ENCODE measurements at regions not wholly inside any gene's neighbourhood (a gene's known extent, or its start where the extent isn't known, plus 50 kb on each side); places are given as distances from the start of the nearest gene placed in this dataset.

DNA sequence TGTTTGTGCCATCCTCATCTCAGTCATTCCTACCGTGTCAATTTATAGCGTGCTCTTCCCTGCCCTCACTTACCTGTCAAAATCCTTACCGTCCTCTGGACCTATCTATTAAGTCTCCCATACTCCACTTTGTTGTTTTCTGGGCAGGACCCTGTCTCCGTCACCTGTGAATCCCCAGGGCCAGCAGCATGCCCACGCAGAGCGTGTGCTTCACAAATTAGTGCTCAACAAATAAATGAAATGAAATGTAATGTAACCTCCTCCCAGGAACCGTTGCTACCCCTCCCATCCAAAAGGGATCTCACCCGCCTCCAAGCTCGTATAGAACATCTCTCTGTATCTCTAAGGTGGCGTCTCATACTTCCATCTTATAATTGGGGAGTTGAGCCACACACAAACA is 589.9 kb upstream of the MGMT start:
- DNase-seq (ENCODE audit: low read depth) = no peak

DNA sequence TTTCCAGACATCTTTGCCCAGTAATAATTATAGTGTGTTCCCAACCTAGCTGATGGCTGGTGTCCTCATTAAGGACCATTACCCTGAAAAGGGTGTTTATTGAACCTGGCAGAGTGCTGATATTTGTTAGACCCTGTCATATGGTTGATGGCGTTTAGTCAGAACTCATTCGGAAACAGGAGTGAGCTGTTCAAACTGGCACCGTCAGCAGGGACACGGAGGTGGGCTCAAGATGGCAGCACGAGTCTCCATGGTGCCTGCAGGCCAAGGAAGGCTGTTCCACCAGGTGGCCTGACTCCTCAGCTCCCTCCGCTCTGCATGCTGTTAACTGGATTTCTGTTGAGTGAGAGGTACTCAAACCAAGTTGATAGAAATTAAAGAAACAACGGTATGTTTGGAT is 589.1 kb upstream of the MGMT start:
- DNase-seq (ENCODE audit: low read depth) = no peak

DNA sequence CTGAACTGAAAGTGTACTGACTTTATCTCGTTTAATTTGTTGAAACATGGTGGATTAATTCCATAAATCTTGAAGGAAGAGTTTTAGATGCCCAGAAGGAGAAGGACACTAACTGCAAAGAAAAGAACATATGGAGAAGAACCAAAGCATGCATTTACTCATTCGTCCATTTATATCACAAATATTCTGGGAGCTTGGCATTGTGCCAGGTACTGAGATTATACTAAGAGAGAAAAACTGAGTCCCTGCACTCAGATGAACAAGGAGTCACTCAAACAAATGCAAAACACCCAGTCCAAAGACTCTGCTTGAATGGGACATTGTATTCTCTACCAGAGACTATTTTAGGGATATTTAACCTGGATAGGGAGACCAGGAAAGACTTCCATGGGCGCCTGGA is 588.0 kb upstream of the MGMT start:
- no peak for DNase-seq (ENCODE audit: low read depth)

DNA sequence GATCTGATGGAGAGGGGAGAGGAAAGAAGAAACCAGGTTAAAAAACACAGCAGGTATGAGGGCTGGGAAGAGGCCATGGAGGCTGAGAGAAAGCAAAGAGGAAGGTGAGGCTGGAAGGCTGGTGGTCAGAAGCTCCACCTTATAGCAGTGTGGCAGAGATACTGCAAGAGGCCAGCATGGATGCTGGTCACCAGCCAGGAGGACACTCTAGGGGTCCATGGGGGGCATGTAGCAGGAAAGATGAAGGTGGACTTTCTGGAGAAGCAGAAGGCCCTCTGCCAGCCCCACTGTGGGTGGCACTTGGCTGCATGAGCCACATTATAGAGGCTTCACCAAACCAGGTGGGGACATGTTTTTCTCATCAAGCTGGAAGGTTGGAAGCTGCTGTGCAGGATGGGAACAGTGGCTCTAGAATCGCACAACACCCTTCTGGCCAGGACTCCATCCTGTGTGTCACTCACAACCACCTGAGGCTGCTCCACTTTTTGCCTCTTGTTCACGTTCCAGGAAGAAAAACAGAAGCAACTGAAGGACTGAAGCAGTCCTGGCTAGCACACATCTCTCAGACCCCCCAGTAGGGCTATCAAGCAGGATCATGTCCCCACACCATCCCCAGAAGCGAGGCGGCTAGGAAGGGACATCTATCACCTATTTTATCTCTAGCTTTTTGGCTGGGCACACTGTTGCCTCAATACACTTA is 587.5 kb upstream of the MGMT start:
- DNase-seq (ENCODE audit: low read depth) = no peak

DNA sequence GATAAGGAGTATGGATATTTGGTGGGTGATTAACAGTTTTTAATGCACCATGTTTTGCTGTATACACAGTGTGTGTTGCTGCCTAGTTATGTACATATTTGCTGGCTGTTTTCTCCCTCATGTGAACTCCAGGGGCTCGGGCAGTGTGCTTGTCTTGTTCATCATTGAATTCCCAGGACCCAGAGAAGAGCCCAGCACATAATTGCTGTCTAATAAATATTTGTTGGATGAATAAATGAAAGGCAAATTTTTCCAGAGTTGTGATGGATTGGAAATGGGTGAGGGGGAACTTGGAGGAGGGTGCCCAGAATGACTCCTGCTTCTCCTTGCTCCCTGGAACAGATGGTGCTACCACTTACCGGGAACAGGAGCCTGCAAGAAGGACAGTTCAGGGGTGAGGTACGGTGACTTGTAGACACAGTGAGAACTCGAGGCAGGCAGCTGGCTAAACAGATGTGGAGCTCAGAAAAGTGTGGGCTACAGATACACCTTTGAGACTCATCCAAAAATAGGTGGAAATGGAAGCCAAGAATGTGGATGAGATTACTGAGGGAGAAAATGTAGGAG is 586.8 kb upstream of the MGMT start:
- DNase-seq (ENCODE audit: low read depth) = no peak

DNA sequence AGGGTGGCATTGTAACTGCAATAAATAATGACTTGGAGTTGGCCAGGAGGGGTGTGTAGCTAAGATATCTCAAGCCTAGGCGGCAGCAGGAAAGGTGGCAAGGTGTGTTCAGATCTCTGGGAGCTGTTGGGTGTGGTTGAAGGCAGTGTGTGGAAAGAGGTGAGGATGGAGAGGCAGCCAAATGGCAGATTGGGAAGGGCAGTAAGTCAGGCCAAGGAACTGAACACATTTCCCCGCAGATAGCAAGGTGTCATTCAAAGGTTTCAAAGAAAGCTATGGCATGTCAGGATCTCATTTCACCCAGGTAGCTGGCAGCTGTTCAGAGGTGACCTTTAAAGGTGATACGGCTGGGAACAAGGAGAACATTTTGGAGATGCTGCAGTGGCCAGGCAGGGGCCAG is 586.0 kb upstream of the MGMT start:
- DNase-seq (ENCODE audit: low read depth) = no peak

DNA sequence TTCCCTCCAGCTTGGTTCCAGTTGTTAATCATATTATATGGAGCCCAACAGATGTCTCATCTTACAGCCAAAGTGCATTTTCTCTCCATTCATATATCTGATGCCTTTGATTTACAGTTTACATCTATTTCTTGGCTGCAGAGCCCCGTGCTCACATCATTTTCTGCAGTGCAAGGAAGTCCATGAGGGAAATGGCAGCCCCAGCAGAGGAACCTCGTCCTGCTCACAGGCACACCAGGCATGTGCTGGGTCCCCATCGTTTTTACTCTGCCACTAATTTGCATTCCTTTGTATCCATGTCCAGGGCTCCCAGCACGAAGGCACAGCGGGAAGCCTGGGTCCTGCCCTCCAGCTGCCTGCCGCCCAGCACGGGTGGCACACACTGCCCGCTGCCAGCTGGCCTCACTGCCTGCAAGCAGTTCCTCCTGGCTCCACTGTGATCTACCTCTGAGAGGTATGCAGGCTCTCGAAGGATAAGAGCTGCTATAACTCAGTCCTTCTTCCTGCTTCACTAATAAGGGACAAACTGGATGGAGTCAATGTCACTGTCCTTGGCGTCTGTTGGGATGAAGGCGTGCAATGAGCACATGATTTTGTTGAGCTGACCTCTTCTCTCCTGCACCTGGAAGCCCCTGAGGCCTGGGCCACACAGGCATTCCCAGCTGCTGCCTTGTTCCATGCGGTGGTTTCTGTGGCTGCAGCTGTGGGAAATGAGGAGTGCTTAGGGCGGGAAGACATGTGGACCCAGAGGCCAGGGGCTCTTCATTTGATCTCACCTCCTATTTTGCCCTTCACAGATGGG is 583.6 kb upstream of the MGMT start:
- no peak for DNase-seq (ENCODE audit: low read depth)

DNA sequence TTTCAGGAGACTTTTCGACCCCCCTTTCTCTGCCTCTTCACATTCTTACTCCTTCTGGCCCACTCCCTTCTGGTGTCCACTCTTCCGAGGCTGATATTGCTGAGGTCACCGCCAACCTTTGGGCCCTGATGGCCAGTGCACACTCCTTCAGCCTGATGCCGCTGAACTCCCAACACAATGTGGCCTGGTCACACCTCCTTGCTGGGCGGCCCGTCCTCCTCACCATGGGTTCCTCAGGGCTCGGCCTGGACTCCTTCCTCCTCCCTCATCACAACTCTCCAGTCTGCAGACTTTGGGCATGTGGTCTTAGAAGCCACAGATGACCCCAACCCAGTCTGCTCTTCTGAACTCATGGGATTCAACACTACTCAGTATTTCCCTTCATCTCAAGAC is 583.0 kb upstream of the MGMT start:
- no peak for DNase-seq (ENCODE audit: low read depth)

DNA sequence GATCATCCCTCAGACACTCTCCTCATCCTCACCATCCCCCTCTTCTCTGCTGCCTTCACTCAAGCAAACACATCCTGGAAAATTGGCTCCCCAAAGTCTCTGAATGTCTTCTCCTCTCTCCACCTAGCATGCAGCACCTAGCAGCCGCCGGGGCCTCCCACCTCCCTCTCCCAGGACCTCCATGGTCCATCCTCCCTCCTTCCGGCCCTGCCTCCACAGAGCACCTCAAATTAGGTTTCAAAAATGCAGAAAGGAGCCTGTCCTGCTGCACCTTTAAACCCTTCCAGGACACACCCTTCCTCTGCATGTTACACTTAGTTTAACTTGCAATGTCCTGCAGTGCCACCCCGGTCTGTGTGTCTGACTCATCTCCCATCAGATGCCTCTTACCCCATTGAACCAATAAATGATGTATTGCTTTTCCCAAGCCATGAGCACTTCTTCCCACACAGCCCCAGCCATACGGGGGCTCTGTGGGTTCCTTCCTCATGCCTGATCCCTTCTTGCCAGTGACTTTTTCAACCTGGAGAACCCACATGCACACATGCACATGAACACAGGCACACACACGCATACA is 582.5 kb upstream of the MGMT start:
- DNase-seq (ENCODE audit: low read depth) = no peak

DNA sequence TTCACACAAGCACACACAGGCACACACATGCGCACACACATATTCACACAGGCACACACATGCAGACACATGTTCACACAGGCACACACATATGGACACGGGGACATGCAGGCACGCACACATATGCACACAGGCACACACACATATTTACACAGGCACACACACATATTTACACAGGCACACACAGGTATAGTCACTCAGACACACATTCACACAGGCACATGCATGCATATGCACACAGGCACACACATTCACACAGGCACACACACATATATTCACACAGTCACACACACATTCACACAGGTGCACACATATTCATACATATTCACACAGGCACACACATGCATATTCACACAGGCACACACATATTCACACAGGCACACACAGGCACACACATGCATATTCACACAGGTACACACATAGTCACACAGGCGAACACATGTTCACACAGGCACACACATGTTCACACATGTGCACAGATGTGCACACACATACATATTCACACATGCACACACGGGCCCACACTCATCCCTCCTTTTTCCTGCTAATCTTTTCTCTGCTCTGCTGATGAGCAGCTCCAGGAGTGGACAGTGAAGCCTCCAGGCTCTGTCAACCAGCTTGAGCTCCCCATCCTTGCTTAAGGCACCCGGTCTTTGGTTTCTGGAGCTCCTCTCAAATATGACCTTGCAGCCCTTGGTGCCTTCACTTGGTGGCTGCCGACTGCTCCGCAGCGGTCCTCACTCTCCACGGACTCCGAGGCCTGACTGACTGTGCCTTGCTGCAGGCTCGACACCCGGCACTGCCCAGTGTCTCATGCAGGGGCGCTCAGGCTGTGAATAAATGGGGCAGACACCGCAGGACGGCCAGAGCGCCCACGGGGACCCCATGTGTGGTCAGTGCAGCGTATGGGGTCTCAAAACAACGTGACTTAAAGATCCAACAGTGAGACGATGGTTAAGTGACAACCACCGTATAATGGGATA is 581.2 kb upstream of the MGMT start:
- DNase-seq (ENCODE audit: low read depth) = no peak

DNA sequence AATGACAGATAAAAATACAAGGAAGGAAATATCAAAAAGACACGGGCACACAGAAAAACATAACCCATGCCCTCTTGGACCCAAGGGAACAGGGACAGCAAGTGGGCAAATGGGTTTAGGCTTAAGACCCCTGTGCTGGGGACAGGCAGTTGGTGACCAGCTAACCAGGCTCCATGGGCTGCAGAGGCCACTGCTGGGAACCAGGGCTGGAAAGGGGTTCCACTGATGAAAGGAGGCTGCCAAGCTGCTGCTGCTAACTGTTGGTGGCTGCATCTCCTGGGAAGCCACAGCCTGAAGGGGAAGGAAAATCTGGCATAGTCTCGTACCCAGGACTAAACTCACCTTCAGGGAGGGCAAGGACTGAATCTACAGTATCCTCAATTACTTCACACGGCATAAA is 579.2 kb upstream of the MGMT start:
- DNase-seq (ENCODE audit: low read depth) = no peak

DNA sequence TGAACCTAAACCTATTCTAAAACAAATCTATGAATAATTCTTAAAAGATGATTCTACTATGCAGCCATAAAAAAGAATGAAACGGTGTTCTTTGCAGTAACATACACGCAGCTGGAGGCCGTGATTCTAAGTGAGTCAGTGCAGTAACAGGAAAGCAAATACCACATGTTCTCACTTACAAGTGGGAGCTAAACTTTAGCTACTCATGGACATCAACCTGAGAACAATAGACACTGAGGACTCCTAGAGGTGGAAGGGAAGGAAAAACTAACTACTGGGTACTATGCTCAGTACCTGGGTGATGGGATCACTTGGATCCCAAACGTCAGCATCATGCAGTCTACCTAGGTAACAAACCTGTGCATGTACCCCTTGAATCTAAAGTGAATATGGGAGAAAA is 575.0 kb upstream of the MGMT start:
- no peak for DNase-seq (ENCODE audit: low read depth)

DNA sequence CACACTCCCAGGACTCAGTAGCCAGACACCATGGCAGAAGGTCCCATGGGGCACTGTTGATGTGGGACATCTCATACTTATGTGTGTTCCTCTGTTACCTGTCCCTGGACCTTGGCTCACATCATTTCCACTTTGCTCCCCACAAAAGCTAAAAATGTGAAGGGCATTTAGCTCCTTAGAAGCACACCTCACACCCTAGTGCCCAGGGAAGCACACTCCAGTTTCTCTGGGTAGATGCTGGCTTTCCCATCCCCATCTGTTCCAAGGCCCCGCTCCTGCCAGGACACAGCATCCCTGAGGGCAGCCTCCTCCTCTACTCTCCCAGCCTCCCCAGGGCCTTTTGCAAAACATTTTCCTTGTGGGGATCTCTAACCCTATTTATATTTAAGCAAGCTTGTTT is 572.4 kb upstream of the MGMT start:
- no peak for DNase-seq (ENCODE audit: low read depth)

DNA sequence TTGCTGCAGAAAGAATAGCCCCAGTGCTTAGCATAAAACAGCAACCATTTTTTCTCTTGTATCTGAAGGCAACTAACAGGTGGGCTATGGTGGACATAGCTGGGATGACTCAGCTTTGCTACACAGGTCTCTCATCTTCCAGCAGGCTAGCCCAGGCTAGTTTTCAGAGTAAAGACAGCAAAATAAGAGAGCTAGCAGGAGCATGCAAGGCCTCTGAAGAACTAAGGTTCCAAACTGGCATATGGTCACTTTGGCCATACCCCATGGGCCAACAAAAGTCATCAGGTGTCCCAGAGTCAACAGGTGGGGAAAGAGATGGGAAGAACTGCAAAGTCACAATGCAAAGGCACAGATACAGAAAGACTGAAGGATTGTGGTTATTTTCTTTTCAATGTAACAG is 571.6 kb upstream of the MGMT start:
- DNase-seq (ENCODE audit: low read depth) = no peak

DNA sequence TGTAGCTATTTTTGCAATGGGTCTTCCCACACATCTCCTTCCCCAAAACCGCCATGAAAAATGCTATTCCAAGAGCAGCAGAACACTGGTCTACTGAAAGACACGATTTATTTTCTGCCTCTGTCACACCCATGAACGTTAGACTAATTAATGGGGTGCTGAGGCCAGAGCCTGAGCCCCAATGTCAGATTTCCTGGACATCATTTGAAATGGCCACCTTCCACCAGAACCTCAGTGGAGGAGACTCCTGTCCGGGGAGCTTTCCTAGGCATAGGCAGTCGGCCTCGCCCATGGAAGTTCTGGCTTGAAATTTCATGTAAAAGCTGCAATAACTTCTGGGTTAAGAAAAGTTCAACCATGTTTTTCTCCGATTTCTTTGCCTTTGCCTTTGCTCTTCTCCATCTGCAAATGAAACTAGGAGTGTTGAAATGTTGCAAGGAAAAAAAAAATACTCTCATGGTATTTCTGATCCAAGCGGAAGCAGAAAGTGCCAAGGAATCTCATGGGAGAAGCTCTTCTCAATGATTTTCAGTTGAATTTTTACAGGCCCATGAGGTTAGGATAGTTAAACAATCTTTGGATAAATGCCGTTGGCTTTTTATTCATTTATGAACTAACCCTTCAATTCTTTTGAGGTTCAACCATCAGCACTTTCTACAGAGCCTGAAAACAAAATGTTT is 570.8 kb upstream of the MGMT start:
- no peak for DNase-seq (ENCODE audit: low read depth)

DNA sequence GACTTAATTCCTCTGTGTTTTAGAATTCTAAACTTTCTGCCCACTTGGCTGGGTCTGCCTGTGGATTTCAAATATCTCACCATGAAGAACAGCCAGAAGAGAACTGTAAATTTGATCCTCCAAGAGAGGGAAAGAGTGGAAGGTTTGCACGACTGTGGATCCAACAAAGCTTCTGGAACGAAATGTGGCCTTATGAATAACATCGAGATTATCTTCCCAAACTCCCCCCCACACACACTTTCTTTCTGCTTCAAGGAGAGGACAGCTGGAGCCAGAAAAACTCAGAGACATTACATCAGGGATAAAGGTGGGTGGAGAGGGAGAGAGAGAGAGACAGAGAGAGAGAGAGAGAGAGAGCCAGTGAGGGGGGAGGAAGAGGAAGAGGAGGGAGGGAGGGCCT is 570.1 kb upstream of the MGMT start:
- DNase-seq (ENCODE audit: low read depth) = no peak

DNA sequence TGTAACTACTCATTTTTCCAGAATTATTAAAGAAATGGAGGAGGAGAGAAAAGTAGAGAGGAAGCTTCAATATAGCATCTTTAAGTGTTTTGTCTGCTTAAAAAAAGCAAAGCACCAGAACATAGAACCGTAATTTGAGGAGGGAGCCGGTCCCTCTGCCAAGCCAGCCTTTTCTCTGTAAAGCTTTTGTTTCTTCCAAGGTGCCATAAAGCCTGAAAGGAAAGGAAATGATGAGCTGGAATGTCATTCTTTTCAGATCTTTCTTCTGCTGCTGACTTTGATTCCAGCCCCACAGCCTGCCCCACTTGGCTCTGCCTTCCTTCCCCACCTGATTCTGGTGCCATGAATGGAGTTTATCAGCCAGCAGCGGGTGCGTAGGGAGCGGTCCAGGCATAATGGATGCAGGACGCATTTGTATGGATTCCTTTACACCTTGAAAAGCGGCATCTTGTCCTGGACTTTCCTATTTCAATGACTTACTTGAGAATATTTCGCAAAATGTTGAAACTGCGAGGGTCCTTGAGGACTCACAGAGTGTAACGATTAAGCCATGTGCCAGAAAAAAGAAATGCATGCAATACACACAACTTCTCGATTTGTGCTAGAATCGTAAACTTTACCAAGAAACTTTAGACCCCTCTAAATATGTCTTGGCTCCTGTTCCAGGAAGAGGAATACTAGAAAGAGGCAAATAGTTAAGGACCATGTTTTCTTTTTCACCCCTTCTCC is 569.5 kb upstream of the MGMT start:
- DNase-seq (ENCODE audit: low read depth) = no peak

DNA sequence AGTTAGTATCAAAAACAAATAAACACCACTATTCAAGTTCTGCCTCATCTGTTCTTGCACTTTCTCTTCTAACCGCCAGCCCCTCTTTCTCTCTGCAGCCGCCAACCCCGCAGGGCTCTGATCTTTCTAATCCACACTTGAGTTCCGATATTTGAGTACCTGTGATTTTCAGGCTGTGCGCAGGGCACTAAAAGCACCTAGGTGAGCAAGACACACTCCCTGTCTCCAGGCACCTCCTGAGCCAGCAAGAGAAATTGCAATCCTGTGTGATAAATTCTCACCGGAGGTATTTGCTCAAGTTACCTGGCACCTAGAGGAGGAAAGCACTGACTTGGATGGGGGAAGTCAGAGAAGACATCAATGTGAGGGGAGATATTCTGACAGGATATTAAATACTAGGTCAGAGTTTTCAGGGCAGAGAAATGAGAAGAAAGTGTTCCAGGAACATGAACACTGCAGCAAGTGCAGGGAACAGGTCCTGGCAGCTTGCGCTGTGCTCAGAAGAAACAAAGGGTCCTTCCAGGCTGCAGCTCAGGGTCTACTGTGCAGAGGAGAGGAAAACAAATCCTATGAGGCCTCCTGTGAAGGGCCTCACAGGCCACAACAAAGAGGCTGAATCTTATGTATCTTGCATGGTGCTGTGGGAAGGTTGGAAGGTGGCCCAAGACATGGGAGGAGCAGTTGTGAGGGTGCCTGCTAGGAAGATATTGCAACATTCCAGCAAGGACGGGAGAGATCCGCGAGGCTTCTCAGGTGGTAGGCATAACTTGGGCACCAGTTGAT is 568.7 kb upstream of the MGMT start:
- DNase-seq (ENCODE audit: low read depth) = no peak

DNA sequence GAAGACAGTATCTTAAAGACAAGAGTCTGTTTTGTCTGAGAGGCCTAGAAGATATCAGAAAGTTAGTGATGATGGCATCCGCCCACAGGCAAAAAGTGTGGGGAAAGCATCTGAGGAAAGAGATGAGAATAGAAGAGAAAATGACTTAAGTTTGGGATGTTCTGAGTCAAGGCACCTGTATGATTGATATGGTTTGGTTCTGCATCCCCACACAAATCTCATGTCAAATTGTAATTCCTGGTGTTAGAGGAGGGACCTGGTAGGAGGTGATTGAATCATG is 568.2 kb upstream of the MGMT start:
- no peak for DNase-seq (ENCODE audit: low read depth)

DNA sequence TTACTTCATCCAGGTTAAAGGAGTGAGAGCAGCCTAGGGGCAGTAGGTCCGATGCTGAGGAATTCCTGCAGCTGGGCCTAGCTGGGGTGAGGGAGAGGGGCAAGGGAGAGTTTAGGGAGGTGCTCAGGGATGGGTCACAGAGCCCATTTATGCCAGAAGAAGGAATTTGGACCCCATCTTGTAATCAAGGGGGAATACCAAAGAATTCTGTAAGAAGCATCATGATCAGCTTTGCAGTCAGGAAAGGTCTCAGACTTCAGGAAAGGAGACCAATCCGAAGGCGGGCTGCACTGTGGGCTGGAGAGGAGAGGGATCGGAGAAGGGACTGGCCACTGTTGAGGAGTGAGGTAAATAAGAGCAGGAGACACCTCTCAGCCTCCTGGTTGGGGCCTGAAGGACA is 566.6 kb upstream of the MGMT start:
- DNase-seq (ENCODE audit: low read depth) = no peak

All from stimulated activated CD8-positive, alpha-beta memory T cell treated with anti-CD3 and anti-CD28 coated beads, Interleukin-7, amount 100 ng/mL, for 24 hours (primary cell).